ENCODE measurements at regions not wholly inside any gene's neighbourhood (a gene's known extent, or its start where the extent isn't known, plus 50 kb on each side); places are given as distances from the start of the nearest gene placed in this dataset.

DNA sequence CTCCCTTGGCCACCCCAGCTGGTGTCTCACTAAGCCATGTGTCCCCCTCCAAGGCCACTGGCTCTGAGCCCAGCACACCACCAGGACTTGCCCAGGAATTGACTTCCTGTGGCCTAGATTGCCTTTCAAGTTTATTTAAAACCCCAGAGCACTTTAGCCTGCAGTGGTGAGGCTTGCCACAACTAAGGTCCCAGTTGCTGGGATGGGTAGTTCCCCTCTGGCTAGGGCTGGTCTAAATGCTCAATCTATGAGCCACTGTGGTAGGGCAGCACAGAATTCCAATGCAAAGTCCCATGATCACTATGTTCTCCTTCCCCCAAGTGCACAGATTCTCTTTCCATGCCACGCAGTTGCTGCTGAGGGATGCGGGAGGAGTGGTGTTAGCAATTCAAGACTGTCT, 61.1 kb upstream of the HCCS start:
- no peak overlapping the region for H3K4me3 ChIP-seq (ENCODE audit: low read depth in 1 of 3, low read length in 3 of 3)
- 96% methylated on average over 2 of the region's 2 CpGs for WGBS
- H3K27me3 ChIP-seq (ENCODE audit: control insufficient read depth in 4 of 4, insufficient read depth in 4 of 4, low read length in 3 of 4) = no peaks in the 10 kb centered on the region
- no peaks in the 10 kb centered on the region for H3K36me3 ChIP-seq (ENCODE audit: control insufficient read depth in 4 of 4, insufficient read depth in 3 of 4, low read depth in 1 of 4, low read length in 3 of 4)
- H3K4me1 ChIP-seq (ENCODE audit: control insufficient read depth in 4 of 4, insufficient read depth in 4 of 4, low read length in 3 of 4) = no peaks in the 10 kb centered on the region
- H3K27ac ChIP-seq (ENCODE audit: low read depth in 1 of 2, low read length in 2 of 2) = no peak overlapping the region
- H3K9me3 ChIP-seq (ENCODE audit: control insufficient read depth in 4 of 4, low read length in 3 of 4) = peaks cover 0 to 4% (median under 1%) of the 10 kb centered on the region in 4 donors
- DNase-seq (ENCODE audit: low spot score) = no peak
- TF ChIP-seq, protein P1, sequence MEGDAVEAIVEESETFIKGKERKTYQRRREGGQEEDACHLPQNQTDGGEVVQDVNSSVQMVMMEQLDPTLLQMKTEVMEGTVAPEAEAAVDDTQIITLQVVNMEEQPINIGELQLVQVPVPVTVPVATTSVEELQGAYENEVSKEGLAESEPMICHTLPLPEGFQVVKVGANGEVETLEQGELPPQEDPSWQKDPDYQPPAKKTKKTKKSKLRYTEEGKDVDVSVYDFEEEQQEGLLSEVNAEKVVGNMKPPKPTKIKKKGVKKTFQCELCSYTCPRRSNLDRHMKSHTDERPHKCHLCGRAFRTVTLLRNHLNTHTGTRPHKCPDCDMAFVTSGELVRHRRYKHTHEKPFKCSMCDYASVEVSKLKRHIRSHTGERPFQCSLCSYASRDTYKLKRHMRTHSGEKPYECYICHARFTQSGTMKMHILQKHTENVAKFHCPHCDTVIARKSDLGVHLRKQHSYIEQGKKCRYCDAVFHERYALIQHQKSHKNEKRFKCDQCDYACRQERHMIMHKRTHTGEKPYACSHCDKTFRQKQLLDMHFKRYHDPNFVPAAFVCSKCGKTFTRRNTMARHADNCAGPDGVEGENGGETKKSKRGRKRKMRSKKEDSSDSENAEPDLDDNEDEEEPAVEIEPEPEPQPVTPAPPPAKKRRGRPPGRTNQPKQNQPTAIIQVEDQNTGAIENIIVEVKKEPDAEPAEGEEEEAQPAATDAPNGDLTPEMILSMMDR (IDR thresholded peaks at IDR 0.05; ENCODE audit: low read depth, low read length, missing input control) = no peak
- no peak for TF ChIP-seq HNF4G (IDR thresholded peaks at IDR 0.05)
- no peak for TF ChIP-seq RAD21 (IDR thresholded peaks at IDR 0.05)
- TF ChIP-seq RXRA (IDR thresholded peaks at IDR 0.05) = no peak
- TF ChIP-seq TAF1 (conservative IDR thresholded peaks at IDR 0.05) = no peak
- TF ChIP-seq FOXA1 (IDR thresholded peaks at IDR 0.05) = no peak
- TF ChIP-seq GABPA (IDR thresholded peaks at IDR 0.05 in 1 of 2, conservative IDR thresholded peaks at IDR 0.05 in 1 of 2) = no peak
- TF ChIP-seq, protein P2, sequence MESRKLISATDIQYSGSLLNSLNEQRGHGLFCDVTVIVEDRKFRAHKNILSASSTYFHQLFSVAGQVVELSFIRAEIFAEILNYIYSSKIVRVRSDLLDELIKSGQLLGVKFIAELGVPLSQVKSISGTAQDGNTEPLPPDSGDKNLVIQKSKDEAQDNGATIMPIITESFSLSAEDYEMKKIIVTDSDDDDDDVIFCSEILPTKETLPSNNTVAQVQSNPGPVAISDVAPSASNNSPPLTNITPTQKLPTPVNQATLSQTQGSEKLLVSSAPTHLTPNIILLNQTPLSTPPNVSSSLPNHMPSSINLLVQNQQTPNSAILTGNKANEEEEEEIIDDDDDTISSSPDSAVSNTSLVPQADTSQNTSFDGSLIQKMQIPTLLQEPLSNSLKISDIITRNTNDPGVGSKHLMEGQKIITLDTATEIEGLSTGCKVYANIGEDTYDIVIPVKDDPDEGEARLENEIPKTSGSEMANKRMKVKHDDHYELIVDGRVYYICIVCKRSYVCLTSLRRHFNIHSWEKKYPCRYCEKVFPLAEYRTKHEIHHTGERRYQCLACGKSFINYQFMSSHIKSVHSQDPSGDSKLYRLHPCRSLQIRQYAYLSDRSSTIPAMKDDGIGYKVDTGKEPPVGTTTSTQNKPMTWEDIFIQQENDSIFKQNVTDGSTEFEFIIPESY (IDR thresholded peaks at IDR 0.05) = no peak
- TF ChIP-seq, protein P3, sequence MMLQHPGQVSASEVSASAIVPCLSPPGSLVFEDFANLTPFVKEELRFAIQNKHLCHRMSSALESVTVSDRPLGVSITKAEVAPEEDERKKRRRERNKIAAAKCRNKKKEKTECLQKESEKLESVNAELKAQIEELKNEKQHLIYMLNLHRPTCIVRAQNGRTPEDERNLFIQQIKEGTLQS (IDR thresholded peaks at IDR 0.05) = no peak
- TF ChIP-seq, protein P4, sequence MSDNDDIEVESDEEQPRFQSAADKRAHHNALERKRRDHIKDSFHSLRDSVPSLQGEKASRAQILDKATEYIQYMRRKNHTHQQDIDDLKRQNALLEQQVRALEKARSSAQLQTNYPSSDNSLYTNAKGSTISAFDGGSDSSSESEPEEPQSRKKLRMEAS (IDR thresholded peaks at IDR 0.05) = no peak
- TF ChIP-seq HNF4A (conservative IDR thresholded peaks at IDR 0.05) = no peak
- TF ChIP-seq SP1 (IDR thresholded peaks at IDR 0.05) = no peak
- no peak for TF ChIP-seq EGR1 (IDR thresholded peaks at IDR 0.05; ENCODE audit: low read depth in 2 of 2)
- TF ChIP-seq YY1 (IDR thresholded peaks at IDR 0.05) = no peak
- TF ChIP-seq JUND (IDR thresholded peaks at IDR 0.05) = no peak
- TF ChIP-seq NR2F2 (IDR thresholded peaks at IDR 0.05) = no peak
- TF ChIP-seq, protein P5, sequence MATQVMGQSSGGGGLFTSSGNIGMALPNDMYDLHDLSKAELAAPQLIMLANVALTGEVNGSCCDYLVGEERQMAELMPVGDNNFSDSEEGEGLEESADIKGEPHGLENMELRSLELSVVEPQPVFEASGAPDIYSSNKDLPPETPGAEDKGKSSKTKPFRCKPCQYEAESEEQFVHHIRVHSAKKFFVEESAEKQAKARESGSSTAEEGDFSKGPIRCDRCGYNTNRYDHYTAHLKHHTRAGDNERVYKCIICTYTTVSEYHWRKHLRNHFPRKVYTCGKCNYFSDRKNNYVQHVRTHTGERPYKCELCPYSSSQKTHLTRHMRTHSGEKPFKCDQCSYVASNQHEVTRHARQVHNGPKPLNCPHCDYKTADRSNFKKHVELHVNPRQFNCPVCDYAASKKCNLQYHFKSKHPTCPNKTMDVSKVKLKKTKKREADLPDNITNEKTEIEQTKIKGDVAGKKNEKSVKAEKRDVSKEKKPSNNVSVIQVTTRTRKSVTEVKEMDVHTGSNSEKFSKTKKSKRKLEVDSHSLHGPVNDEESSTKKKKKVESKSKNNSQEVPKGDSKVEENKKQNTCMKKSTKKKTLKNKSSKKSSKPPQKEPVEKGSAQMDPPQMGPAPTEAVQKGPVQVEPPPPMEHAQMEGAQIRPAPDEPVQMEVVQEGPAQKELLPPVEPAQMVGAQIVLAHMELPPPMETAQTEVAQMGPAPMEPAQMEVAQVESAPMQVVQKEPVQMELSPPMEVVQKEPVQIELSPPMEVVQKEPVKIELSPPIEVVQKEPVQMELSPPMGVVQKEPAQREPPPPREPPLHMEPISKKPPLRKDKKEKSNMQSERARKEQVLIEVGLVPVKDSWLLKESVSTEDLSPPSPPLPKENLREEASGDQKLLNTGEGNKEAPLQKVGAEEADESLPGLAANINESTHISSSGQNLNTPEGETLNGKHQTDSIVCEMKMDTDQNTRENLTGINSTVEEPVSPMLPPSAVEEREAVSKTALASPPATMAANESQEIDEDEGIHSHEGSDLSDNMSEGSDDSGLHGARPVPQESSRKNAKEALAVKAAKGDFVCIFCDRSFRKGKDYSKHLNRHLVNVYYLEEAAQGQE (IDR thresholded peaks at IDR 0.05) = no peak
- H3K9ac ChIP-seq (ENCODE audit: low read depth in 1 of 2, low read length in 2 of 2) = no peak overlapping the region

DNA sequence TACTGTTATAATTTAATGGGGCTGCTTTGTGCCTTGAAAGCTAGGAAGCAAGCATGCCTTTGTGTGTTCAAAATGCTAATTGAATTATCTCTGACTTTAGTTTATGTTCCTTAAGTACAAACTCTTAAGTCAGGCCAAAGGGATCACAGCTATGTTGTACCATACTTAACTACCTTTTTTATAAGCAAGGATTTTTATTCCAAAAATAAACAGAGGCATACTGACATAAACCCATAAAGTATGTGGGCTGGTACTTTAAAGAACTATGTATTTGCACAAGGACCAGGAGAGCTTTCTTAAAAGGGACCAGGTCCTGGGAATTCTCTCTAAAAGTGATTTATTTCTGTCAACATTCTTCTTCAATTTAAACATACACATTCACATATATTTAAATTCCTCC, 57.8 kb upstream of the HCCS start:
- DNase-seq (ENCODE audit: low spot score) = no peak
- no peaks in the 10 kb centered on the region for H3K36me3 ChIP-seq (ENCODE audit: control insufficient read depth in 4 of 4, insufficient read depth in 3 of 4, low read depth in 1 of 4, low read length in 3 of 4)
- no peak overlapping the region for H3K9ac ChIP-seq (ENCODE audit: low read depth in 1 of 2, low read length in 2 of 2)
- no peak for TF ChIP-seq HNF4A (conservative IDR thresholded peaks at IDR 0.05)
- TF ChIP-seq SP1 (IDR thresholded peaks at IDR 0.05) = no peak
- TF ChIP-seq, protein P1 (IDR thresholded peaks at IDR 0.05; ENCODE audit: low read depth, low read length, missing input control) = no peak
- no peak for TF ChIP-seq JUND (IDR thresholded peaks at IDR 0.05)
- no peak for TF ChIP-seq FOXA1 (IDR thresholded peaks at IDR 0.05)
- no peak for TF ChIP-seq RAD21 (IDR thresholded peaks at IDR 0.05)
- no peak for TF ChIP-seq NR2F2 (IDR thresholded peaks at IDR 0.05)
- TF ChIP-seq, protein P5 (IDR thresholded peaks at IDR 0.05) = no peak
- TF ChIP-seq, protein P4 (IDR thresholded peaks at IDR 0.05) = no peak
- TF ChIP-seq FOXA2 (IDR thresholded peaks at IDR 0.05) = no peak
- no peak for TF ChIP-seq HNF4G (IDR thresholded peaks at IDR 0.05)

More for the DNA sequence above, 57.8 kb upstream of the HCCS start:
- no peaks in the 10 kb centered on the region for H3K4me1 ChIP-seq (ENCODE audit: control insufficient read depth in 4 of 4, insufficient read depth in 4 of 4, low read length in 3 of 4)
- peaks cover 0 to 2% (median 0%) of the 10 kb centered on the region in 4 donors for H3K9me3 ChIP-seq (ENCODE audit: control insufficient read depth in 4 of 4, low read length in 3 of 4)
- H3K27me3 ChIP-seq (ENCODE audit: control insufficient read depth in 4 of 4, insufficient read depth in 4 of 4, low read length in 3 of 4) = no peaks in the 10 kb centered on the region
- no peak overlapping the region for H3K27ac ChIP-seq (ENCODE audit: low read depth in 1 of 2, low read length in 2 of 2)
- no peak overlapping the region for H3K4me3 ChIP-seq (ENCODE audit: low read depth in 1 of 3, low read length in 3 of 3)
